WI38 (cell line): ENCODE measurements at regions not wholly inside any gene's neighbourhood (a gene's known extent, or its start where the extent isn't known, plus 50 kb on each side); places are given as distances from the start of the nearest gene placed in this dataset.

Experiments
- H3K4me3 ChIP-seq: 2 replicates; pipeline ENCODE4 v1.5.1; 2011; ENCODE audit warnings: low read depth, mild to moderate bottlenecking, control low read depth, low read length
- CTCF ChIP-seq: IDR thresholded peaks from 2 replicates; pipeline ENCODE4 v1.5.1; 2012; ENCODE audit warnings: low read depth, mild to moderate bottlenecking, control low read depth, low read length

- no peak for TF ChIP-seq CTCF
- no peak overlapping the region for H3K4me3 ChIP-seq
Measured at GRCh38 chr2:128396500-128396891, 77.8 kb upstream of the HS6ST1 start.

DNA sequence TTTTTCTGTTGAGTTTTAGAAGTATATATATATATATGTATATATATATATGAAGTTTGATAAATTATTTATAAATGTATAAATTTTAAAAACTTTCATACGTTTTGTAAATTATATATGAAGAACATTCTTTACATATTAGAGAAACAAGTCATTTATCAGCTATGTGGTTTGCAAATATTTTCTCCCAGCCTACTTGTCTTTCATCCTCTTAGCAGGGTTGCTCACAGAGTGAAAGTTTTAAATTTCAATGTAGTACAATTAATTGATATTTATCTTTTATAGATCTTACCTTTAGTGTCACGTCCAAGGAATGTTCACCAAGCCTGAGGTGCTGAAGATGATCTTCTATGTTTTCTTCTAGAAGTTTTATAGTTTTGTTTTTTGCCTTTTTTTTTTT, 78.3 kb upstream of the HS6ST1 start:
- TF ChIP-seq CTCF = no peak
- H3K4me3 ChIP-seq = no peak overlapping the region

- H3K4me3 ChIP-seq = no peak overlapping the region
- no peak for TF ChIP-seq CTCF
Measured at GRCh38 chr2:128399256-128399655, 80.6 kb upstream of the HS6ST1 start.

DNA sequence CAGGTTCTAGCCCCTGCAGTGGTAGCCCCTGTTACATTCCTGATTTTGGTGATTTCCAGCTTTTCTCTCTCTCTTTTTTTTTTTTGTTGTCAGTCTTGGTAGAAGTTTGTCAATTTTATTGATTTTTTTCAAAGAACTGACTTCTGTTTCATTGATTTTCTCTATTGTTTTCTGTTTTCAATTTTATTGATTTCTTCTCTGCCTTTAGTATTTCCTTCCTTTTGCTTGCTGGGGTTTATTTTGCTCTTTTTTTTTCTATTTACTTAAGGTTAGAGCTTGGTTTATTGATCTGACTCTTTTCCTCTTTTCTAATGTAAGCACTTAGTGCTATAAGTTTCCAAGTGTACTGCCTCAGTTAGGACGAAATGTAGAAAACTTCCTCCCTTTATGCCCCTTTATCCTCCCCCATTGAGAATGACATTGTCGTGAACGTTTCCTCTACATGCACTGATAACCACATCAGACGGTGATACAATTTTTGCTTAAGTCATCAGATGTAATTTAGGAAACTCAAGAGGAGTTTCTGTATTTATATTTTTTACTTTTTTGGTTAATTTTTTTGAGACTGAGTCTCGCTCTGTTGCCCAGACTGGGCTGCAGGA, 81.1 kb upstream of the HS6ST1 start:
- TF ChIP-seq CTCF = no peak

GRCh38 chr2:128401680-128402079, 83.0 kb upstream of the HS6ST1 start:
- TF ChIP-seq CTCF = no peak
- H3K4me3 ChIP-seq = no peak overlapping the region

More for the DNA sequence above, 81.1 kb upstream of the HS6ST1 start:
- no peak overlapping the region for H3K4me3 ChIP-seq

DNA sequence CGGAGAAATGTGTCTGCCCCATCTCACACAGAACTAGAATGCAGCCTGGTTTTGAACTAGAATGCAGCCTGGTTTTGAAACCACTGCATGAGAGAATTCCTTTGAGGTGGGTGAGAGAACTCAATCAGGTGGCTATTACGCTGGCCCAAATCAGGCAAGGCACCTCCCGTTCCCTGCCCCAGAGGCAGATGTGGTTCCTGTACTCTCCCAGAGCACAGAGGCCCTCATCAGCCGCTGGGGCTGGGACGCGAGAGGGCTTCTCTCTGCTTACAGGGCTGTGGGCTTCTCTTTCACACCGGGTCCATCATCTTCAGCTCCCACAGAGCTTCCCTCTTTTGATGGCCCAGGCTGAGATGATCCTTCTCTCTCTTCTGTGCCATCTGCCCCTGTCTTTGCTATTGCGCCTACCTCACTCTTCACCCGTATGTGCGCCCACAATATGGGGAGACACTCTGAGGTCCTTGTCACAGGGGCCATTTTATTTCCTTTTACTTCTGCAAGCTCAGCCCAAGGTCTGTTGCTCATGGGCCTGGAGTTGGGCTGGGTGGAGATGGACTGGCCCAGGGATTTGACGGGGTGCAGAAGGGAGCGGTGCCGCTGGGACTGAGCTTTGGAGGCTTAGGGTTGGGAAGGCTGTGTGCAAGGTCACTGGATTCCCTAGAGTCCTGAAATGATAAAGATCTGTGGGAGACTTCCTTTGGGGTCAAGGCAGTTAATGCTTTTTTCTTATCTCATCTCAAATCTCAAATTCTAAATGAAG, 84.4 kb upstream of the HS6ST1 start:
- no peak for TF ChIP-seq CTCF

More for the DNA sequence above, 84.4 kb upstream of the HS6ST1 start:
- no peak overlapping the region for H3K4me3 ChIP-seq
